ENCODE measurements at regions not wholly inside any gene's neighbourhood (a gene's known extent, or its start where the extent isn't known, plus 50 kb on each side); places are given as distances from the start of the nearest gene placed in this dataset.

GRCh38 chr21:38626306-38626705 lies 128.0 kb upstream of the ERG start:
- H3K27ac ChIP-seq: no peak overlapping the region
- H3K4me1 ChIP-seq (ENCODE audit: insufficient read depth): peaks cover 5% of the 10 kb centered on the region
- H3F3A ChIP-seq (ENCODE audit: insufficient read depth): peaks cover under 1% of the 10 kb centered on the region
- no peak overlapping the region for H3K9ac ChIP-seq
- H3K4me2 ChIP-seq (ENCODE audit: unreplicated experiment): no peak overlapping the region
- no peak overlapping the region for H2AFZ ChIP-seq
- WGBS, 2 experiments (ENCODE audit: low coverage in 1 of 2, low lambda C conversion rate in 2 of 2, missing lambda C conversion rate in 2 of 2): 91 to 98% methylated on average over 3 of the region's 3 CpGs
- no peak overlapping the region for H3K4me3 ChIP-seq
- H3K79me2 ChIP-seq (ENCODE audit: insufficient read depth): no peaks in the 10 kb centered on the region
- no peak for DNase-seq
- in situ Hi-C loops (cut with MboI): no loop called here
- H3K27me3 ChIP-seq (replicated peaks; ENCODE audit: insufficient read depth): no peaks in the 10 kb centered on the region
- no peaks in the 10 kb centered on the region for H3K9me3 ChIP-seq (ENCODE audit: low read depth)
- no peaks in the 10 kb centered on the region for H3K36me3 ChIP-seq (ENCODE audit: low read depth)
- no peaks in the 10 kb centered on the region for H4K20me1 ChIP-seq (ENCODE audit: insufficient read depth)
- TF ChIP-seq EZH2phosphoT487 (IDR thresholded peaks at IDR 0.05; ENCODE audit: insufficient read depth, low read depth) (no peak), EZH2 (IDR thresholded peaks at IDR 0.05; ENCODE audit: insufficient read depth, poor library complexity, severe bottlenecking) (no peak)
- H3K9me2 ChIP-seq (ENCODE audit: insufficient read depth): no peaks in the 10 kb centered on the region

- Histone ChIP-seq H3K4me1 (ENCODE audit: insufficient read depth) (peaks cover 13% of the 10 kb centered on the region), H3K36me3 (ENCODE audit: low read depth) (no peaks in the 10 kb centered on the region), H3K9me2 (ENCODE audit: insufficient read depth) (no peaks in the 10 kb centered on the region), H3K27me3 (replicated peaks; ENCODE audit: insufficient read depth) (no peaks in the 10 kb centered on the region), H3K9me3 (ENCODE audit: low read depth) (no peaks in the 10 kb centered on the region), H3K27ac (no peak overlapping the region), H3K4me3 (no peak overlapping the region), H4K20me1 (ENCODE audit: insufficient read depth) (no peaks in the 10 kb centered on the region), H3K4me2 (ENCODE audit: unreplicated experiment) (no peak overlapping the region), H3K79me2 (ENCODE audit: insufficient read depth) (no peaks in the 10 kb centered on the region), H3K9ac (no peak overlapping the region), H3F3A (ENCODE audit: insufficient read depth) (peaks cover 4% of the 10 kb centered on the region; the same call in 1 of the 2 replicates), H2AFZ (no peak overlapping the region)
- 39 to 70% methylated on average over 3 of the region's 3 CpGs for WGBS, 2 experiments (ENCODE audit: low coverage in 1 of 2, low lambda C conversion rate in 2 of 2, missing lambda C conversion rate in 2 of 2)
- no peak for DNase-seq
- in situ Hi-C loops (cut with MboI): no loop called here
- TF ChIP-seq EZH2 (IDR thresholded peaks at IDR 0.05; ENCODE audit: insufficient read depth, poor library complexity, severe bottlenecking): no peak
- TF ChIP-seq EZH2phosphoT487 (IDR thresholded peaks at IDR 0.05; ENCODE audit: insufficient read depth, low read depth): no peak
Observed at GRCh38 chr21:38628349-38628748, 130.1 kb upstream of the ERG start.

GRCh38 chr21:38631206-38631605 lies 132.9 kb upstream of the ERG start:
- peak overlapping the region; percentile 89 for H3K27ac ChIP-seq
- H3K79me2 ChIP-seq (ENCODE audit: insufficient read depth): no peaks in the 10 kb centered on the region
- peaks cover 5% of the 10 kb centered on the region; the same call in 1 of the 2 replicates for H3F3A ChIP-seq (ENCODE audit: insufficient read depth)
- TF ChIP-seq EZH2phosphoT487 (IDR thresholded peaks at IDR 0.05; ENCODE audit: insufficient read depth, low read depth): no peak
- TF ChIP-seq EZH2 (IDR thresholded peaks at IDR 0.05; ENCODE audit: insufficient read depth, poor library complexity, severe bottlenecking): no peak
- DNase-seq: peak; percentile 92
- H3K4me1 ChIP-seq (ENCODE audit: insufficient read depth): peaks cover 13% of the 10 kb centered on the region
- 25 to 30% methylated on average over 6 of the region's 6 CpGs for WGBS, 2 experiments (ENCODE audit: low coverage in 1 of 2, low lambda C conversion rate in 2 of 2, missing lambda C conversion rate in 2 of 2)
- in situ Hi-C loops (cut with MboI): no loop called here
- no peaks in the 10 kb centered on the region for H3K27me3 ChIP-seq (replicated peaks; ENCODE audit: insufficient read depth)
- H2AFZ ChIP-seq: no peak overlapping the region
- peak overlapping the region; percentile 45 for H3K4me3 ChIP-seq
- peak overlapping the region; percentile 74 for H3K9ac ChIP-seq
- no peaks in the 10 kb centered on the region for H4K20me1 ChIP-seq (ENCODE audit: insufficient read depth)
- H3K9me3 ChIP-seq (ENCODE audit: low read depth): no peaks in the 10 kb centered on the region
- peak overlapping the region; percentile 73 for H3K4me2 ChIP-seq (ENCODE audit: unreplicated experiment)
- no peaks in the 10 kb centered on the region for H3K9me2 ChIP-seq (ENCODE audit: insufficient read depth)
- no peaks in the 10 kb centered on the region for H3K36me3 ChIP-seq (ENCODE audit: low read depth)

- TF ChIP-seq EZH2phosphoT487 (IDR thresholded peaks at IDR 0.05; ENCODE audit: insufficient read depth, low read depth) (no peak), EZH2 (IDR thresholded peaks at IDR 0.05; ENCODE audit: insufficient read depth, poor library complexity, severe bottlenecking) (no peak)
- no peaks in the 10 kb centered on the region for H4K20me1 ChIP-seq (ENCODE audit: insufficient read depth)
- peak overlapping the region; percentile 45 for H3K4me3 ChIP-seq
- H3K27ac ChIP-seq: peak overlapping the region; percentile 89
- H3K9ac ChIP-seq: peak overlapping the region; percentile 74
- H3K9me3 ChIP-seq (ENCODE audit: low read depth): no peaks in the 10 kb centered on the region
- peak; percentile 87 for DNase-seq
- H3K36me3 ChIP-seq (ENCODE audit: low read depth): no peaks in the 10 kb centered on the region
- H3K27me3 ChIP-seq (replicated peaks; ENCODE audit: insufficient read depth): no peaks in the 10 kb centered on the region
- no peaks in the 10 kb centered on the region for H3K9me2 ChIP-seq (ENCODE audit: insufficient read depth)
- H3K4me1 ChIP-seq (ENCODE audit: insufficient read depth): peaks cover 16% of the 10 kb centered on the region
- no peak overlapping the region for H2AFZ ChIP-seq
- H3F3A ChIP-seq (ENCODE audit: insufficient read depth): peaks cover 10% of the 10 kb centered on the region
- no peaks in the 10 kb centered on the region for H3K79me2 ChIP-seq (ENCODE audit: insufficient read depth)
- peak overlapping the region; percentile 73 for H3K4me2 ChIP-seq (ENCODE audit: unreplicated experiment)
- 31 to 35% methylated on average over 5 of the region's 5 CpGs for WGBS, 2 experiments (ENCODE audit: low coverage in 1 of 2, low lambda C conversion rate in 2 of 2, missing lambda C conversion rate in 2 of 2)
- in situ Hi-C loops (cut with MboI): no loop called here
Observed at GRCh38 chr21:38631676-38632075, 133.4 kb upstream of the ERG start.

- no peaks in the 10 kb centered on the region for H4K20me1 ChIP-seq (ENCODE audit: insufficient read depth)
- no peaks in the 10 kb centered on the region for H3K9me3 ChIP-seq (ENCODE audit: low read depth)
- H3K9ac ChIP-seq: no peak overlapping the region
- no peaks in the 10 kb centered on the region for H3K9me2 ChIP-seq (ENCODE audit: insufficient read depth)
- H3K27ac ChIP-seq: no peak overlapping the region
- H3K4me1 ChIP-seq (ENCODE audit: insufficient read depth): peaks cover 25% of the 10 kb centered on the region
- 0 out of 2 replicates have a peak, but pooled peaks cover 11% of the 10 kb centered on the region for H3K27me3 ChIP-seq (replicated peaks; ENCODE audit: insufficient read depth)
- no peaks in the 10 kb centered on the region for H3K79me2 ChIP-seq (ENCODE audit: insufficient read depth)
- TF ChIP-seq EZH2 (IDR thresholded peaks at IDR 0.05; ENCODE audit: insufficient read depth, poor library complexity, severe bottlenecking) (no peak), EZH2phosphoT487 (IDR thresholded peaks at IDR 0.05; ENCODE audit: insufficient read depth, low read depth) (no peak)
- peaks cover 12% of the 10 kb centered on the region for H3F3A ChIP-seq (ENCODE audit: insufficient read depth)
- DNase-seq: peak; percentile 56
- no peak overlapping the region for H3K4me3 ChIP-seq
- no peaks in the 10 kb centered on the region for H3K36me3 ChIP-seq (ENCODE audit: low read depth)
- peak overlapping the region; percentile 3 for H3K4me2 ChIP-seq (ENCODE audit: unreplicated experiment)
- in situ Hi-C loops (cut with MboI): no loop called here
- H2AFZ ChIP-seq: no peak overlapping the region
- 43 to 51% methylated on average over 3 of the region's 3 CpGs for WGBS, 2 experiments (ENCODE audit: low coverage in 1 of 2, low lambda C conversion rate in 2 of 2, missing lambda C conversion rate in 2 of 2)
Observed at GRCh38 chr21:38637161-38637560, 138.9 kb upstream of the ERG start.

Data from GM23248 (cell line).